Activated naive CD8-positive, alpha-beta T cell treated with anti-CD3 and anti-CD28 coated beads, Interleukin-2, amount 50 U/mL, for 24 hours (primary cell): ENCODE measurements at regions not wholly inside any gene's neighbourhood (a gene's known extent, or its start where the extent isn't known, plus 50 kb on each side); places are given as distances from the start of the nearest gene placed in this dataset.

Experiments used
- ATAC-seq: fragments of 150-1000 bp; cut with Tn5 transposase; one replicate; pipeline ENCODE4 v1.10.0; 2021
- DNase-seq: peaks from one replicate; pipeline ENCODE4 v3.0.0; 2021
- H3K27ac Mint-ChIP-seq: one replicate; pipeline ENCODE4 v1.8.0; 2021; ENCODE audit warnings: mild to moderate bottlenecking, mixed read lengths
- H3K27me3 Mint-ChIP-seq: one replicate; pipeline ENCODE4 v1.8.0; 2021; ENCODE audit warnings: mixed read lengths
- H3K36me3 Mint-ChIP-seq: one replicate; pipeline ENCODE4 v1.8.0; 2021; ENCODE audit warnings: low read depth, mixed read lengths
- H3K4me1 Mint-ChIP-seq: one replicate; pipeline ENCODE4 v1.8.0; 2021; ENCODE audit warnings: mixed read lengths
- H3K4me3 Mint-ChIP-seq: one replicate; pipeline ENCODE4 v1.8.0; 2021; ENCODE audit warnings: mild to moderate bottlenecking, moderate library complexity, mixed read lengths
- H3K9me3 Mint-ChIP-seq: one replicate; pipeline ENCODE4 v1.8.0; 2021; ENCODE audit warnings: mixed read lengths

DNA sequence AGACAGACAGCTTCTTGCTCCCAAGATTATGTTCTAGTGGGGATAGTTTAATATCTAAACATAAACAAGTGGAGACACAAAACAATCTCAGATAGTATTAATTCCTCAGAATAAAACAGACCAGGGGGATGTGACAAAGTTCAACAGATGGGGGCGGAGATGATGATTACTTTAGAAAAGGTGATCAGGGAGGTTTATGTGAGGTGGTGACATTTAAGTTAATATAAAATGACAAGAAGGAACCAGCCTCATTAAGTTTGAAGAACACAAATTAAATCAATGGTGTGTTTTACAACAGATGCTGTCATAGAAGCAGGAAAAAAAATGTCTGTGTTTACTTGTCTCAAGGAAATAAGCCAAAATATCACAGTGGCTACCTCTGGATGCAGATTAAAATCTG, 119.6 kb upstream of the HMHB1 start:
- ATAC-seq (no peak), DNase-seq (no peak)
- Mint-ChIP-seq H3K9me3 (peaks cover 27% of the 10 kb centered on the region), H3K4me3 (no peak overlapping the region), H3K36me3 (peaks cover 11% of the 10 kb centered on the region), H3K4me1 (peaks cover 49% of the 10 kb centered on the region), H3K27ac (peak overlapping the region; percentile 16), H3K27me3 (peaks cover 13% of the 10 kb centered on the region)

DNA sequence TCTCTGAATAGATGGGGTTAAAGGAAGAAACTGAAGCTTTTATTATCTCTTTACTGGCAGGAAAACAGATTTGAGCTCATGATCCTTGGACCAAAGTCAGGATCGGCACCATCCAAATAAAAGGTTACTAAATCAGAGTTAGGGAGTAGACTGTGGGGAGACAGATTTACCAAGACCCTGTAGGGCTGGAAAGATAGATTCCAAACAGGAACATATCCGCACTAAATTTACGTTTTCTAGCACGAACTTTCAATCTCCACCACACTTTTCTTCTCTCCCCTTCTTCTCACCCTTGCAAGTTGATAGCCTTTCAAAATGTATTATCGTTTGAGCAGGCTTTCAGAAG, 120.0 kb upstream of the HMHB1 start:
- no peak for DNase-seq
- H3K4me1 Mint-ChIP-seq, result peaks cover 45% of the 10 kb centered on the region
- H3K36me3 Mint-ChIP-seq, result peaks cover 11% of the 10 kb centered on the region
- H3K9me3 Mint-ChIP-seq, result peaks cover 27% of the 10 kb centered on the region
- H3K27me3 Mint-ChIP-seq, result peaks cover 13% of the 10 kb centered on the region
- H3K27ac Mint-ChIP-seq, result no peak overlapping the region
- H3K4me3 Mint-ChIP-seq, result no peak overlapping the region
- no peak for ATAC-seq

DNA sequence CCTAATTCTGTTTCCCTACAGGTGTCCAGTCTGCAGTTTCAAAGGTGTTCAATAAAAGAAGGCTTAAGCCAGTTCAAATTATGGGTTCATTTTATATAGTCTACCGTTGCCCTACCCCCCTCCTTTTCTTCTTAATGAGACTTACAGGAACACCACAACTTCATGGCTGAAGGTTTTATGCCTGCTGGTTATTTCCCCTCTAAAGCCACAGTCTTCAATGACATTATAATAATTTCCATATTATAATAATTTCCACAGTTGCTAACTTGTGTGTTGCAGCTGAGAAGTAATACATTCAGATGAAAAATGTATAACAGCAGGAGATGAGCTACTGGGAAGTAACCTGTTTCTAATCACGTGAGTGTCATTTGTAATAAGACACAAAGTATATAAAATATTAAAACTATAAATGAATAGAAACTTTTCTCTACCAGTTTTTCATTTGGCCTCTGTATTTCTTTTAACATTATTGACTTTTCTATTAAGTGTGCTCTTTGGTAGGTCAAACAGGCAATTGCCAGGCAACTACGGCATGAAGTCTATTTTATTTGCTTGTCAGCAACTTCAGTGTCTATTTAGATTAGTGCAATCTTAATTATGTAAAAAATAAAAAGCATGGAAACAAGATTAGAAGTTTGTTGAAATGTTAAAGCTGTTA, 120.5 kb upstream of the HMHB1 start:
- Mint-ChIP-seq H3K36me3 (peaks cover 11% of the 10 kb centered on the region), H3K4me3 (no peak overlapping the region), H3K4me1 (peaks cover 40% of the 10 kb centered on the region), H3K27me3 (peaks cover 13% of the 10 kb centered on the region), H3K9me3 (peaks cover 27% of the 10 kb centered on the region), H3K27ac (peak overlapping the region; percentile 31)
- DNase-seq (no peak), ATAC-seq (peak; percentile 54)

DNA sequence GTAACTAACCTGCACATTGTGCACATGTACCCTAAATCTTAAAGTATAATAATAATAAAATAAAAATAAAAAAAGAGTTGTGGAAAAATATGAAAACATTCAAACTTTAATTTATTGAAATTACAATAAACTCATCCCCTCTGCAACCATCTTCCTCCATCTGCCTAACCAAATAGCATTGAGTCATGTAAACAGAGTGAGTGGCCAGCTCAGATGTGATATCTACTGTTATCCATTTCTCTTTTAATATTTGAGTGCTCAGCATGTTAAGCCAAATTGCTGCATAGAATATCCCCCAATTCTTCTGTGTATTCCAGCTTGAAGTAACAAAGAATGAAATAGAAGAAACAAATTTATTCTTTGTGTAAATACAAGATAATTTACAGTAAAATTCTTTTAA, 124.4 kb upstream of the HMHB1 start:
- H3K27me3 Mint-ChIP-seq, result peaks cover 13% of the 10 kb centered on the region
- ATAC-seq (no peak), DNase-seq (no peak)
- peaks cover 14% of the 10 kb centered on the region for H3K4me1 Mint-ChIP-seq
- H3K9me3 Mint-ChIP-seq, result peaks cover 23% of the 10 kb centered on the region
- peaks cover 11% of the 10 kb centered on the region for H3K36me3 Mint-ChIP-seq
- no peak overlapping the region for H3K4me3 Mint-ChIP-seq
- no peak overlapping the region for H3K27ac Mint-ChIP-seq

DNA sequence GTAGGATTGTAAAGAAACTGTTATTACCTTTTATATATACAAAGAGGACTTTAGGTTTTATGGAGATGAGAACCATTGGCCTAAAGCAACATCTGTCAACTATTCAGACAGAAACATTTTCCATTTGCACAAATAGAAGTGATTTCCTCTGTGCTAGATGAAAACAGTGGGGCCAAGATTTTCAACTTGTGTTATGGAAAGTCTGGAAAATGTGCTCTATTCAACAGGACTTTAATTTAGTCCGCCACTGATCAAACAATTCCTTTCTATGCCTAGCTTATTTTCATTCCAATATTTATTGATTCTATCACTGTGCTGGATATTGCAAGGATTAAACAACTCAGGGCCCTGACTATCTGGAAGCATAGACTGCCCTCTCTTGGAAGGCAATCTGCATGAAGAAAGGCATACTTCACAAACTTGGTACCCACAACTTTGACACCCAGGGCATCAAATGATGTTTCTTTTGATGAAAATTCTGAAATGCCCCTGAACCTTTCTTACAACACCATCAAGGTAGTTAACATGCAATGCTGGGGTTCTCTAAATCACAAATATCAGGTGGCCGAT, 126.6 kb upstream of the HMHB1 start:
- Mint-ChIP-seq H3K9me3 (peaks cover 23% of the 10 kb centered on the region), H3K27me3 (peaks cover 6% of the 10 kb centered on the region), H3K4me1 (no peaks in the 10 kb centered on the region), H3K4me3 (no peak overlapping the region), H3K27ac (no peak overlapping the region), H3K36me3 (peaks cover 7% of the 10 kb centered on the region)
- no peak for ATAC-seq
- DNase-seq, result no peak

DNA sequence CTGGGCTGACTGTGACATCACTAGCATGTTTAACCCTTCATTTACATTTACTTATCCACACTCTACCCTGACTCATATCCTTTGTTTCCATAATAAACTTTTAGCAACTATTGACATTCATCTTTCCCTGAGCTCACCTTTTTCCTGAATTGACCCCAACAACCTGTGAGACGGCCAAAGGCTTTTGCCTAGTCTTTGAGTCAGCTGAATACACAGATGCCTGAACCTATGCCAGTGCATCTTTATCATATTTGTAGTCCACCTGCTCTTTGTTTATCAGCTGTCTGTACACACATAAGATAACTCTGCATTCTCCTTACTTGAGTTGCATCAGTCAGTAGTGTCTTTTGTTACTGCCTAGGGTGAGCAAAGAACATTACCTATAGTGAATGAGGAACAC, 128.5 kb upstream of the HMHB1 start:
- Mint-ChIP-seq H3K27me3 (no peaks in the 10 kb centered on the region), H3K27ac (no peak overlapping the region), H3K9me3 (peaks cover 6% of the 10 kb centered on the region), H3K4me3 (no peak overlapping the region), H3K4me1 (peaks cover 17% of the 10 kb centered on the region), H3K36me3 (no peaks in the 10 kb centered on the region)
- ATAC-seq (no peak), DNase-seq (no peak)

DNA sequence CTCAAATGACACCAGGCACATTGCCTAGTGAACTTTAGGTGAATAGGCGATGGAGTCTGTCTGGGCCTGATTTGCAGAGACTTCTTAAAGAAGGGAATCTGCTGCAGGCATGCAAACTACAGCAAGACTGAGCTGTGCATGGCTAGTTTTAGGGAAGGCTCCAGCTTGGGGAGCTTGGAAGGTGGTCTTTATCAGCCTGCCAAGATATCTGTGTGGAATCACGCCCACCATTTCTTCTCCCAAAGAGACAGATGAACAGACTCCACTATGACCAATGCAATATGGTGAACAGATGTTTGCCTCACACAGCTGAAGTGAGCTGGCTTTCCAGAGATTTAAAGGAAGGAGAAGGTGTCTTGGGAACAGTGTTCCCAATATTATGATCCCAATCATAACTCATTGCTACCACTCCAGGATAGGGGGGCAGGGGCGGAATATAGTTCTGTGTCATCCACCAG, 129.0 kb upstream of the HMHB1 start:
- H3K4me3 Mint-ChIP-seq, result no peak overlapping the region
- peaks cover 6% of the 10 kb centered on the region for H3K9me3 Mint-ChIP-seq
- DNase-seq (no peak), ATAC-seq (no peak)
- no peaks in the 10 kb centered on the region for H3K27me3 Mint-ChIP-seq
- no peak overlapping the region for H3K27ac Mint-ChIP-seq
- H3K4me1 Mint-ChIP-seq, result peaks cover 22% of the 10 kb centered on the region
- no peaks in the 10 kb centered on the region for H3K36me3 Mint-ChIP-seq

DNA sequence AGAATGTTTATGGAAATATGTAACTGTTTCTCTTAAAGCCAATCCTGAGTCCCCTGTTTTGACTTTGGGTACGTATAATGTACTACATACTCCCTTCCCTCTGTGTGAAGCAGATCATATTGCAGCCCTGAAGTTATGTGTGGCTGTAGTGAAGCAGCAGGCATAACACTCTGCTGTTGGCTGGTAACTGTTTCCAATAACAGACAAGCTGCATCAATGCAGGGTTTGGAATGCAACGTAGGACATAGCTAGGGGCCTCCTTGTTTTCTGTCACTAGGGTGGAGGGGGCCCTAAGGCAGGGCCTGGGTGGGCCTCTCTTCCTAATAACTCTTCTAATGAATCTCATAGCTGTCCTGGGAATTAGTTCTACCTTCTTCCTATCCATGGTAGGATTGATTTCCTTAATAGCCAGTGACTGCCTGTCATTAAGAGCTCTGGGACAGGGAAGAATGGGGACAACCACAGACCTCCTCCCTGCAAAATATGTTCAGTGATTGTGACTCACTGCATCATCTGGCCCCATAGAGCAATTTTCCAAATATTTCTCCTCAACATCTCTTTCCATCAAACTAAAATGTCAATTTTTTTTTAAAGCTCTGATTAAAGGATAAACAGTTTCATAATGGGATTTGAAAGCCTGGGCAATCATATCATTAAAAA, 129.6 kb upstream of the HMHB1 start:
- ATAC-seq, result no peak
- Mint-ChIP-seq H3K4me1 (peaks cover 26% of the 10 kb centered on the region), H3K27ac (no peak overlapping the region), H3K36me3 (no peaks in the 10 kb centered on the region), H3K9me3 (peaks cover 6% of the 10 kb centered on the region), H3K4me3 (no peak overlapping the region), H3K27me3 (no peaks in the 10 kb centered on the region)
- DNase-seq, result no peak

DNA sequence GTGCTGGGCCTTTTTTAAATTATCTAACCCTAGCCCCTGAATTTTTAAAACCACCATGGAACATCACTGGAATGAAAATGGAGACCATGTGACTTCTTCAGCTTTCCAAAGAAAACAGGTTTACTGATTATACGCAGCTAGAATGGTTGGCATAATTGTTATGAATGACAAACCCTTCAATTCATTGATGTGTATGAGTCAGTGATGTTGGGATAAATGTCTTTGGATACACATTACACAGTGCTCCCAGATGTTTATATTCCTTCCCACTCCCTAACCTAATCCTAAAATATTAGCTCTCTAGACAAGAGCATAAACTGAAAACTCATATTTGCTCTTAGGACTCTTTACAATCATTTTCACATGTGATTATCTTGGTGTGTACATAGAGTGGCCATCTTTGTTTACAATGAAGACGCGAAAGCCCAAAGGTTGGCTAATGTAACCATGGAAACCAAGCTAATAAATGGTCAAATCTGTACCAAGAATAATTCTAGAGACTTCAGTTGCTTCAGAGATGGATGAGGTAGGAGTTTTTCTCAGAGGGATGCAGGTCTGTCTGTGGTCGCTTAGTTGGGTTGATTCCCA, 131.2 kb upstream of the HMHB1 start:
- peaks cover 6% of the 10 kb centered on the region for H3K9me3 Mint-ChIP-seq
- H3K36me3 Mint-ChIP-seq, result no peaks in the 10 kb centered on the region
- no peak for ATAC-seq

DNA sequence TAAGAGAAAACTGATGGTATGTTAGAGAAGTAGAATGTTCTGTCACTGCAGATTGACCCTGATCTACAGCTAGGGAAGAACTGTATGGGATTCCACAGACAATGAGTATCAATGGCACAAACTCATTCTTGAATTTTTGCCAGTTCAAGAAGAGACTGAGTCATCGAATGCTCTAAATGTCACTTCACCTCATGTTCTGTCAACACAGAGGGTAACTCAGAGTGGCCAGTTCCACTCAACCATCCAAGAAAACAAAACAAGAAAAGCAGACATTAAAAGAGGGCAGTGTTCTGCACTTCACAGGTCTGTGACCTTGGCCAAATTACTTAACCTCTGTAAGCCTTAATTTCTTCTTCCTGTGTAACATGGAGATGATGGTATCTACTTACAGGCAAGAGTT, 132.2 kb upstream of the HMHB1 start:
- ATAC-seq (peak; percentile 79), DNase-seq (no peak)
- Mint-ChIP-seq H3K36me3 (no peaks in the 10 kb centered on the region), H3K27me3 (peaks cover 4% of the 10 kb centered on the region), H3K9me3 (peaks cover 6% of the 10 kb centered on the region), H3K4me3 (no peak overlapping the region), H3K4me1 (peaks cover 28% of the 10 kb centered on the region), H3K27ac (peak overlapping the region; percentile 55)

More for the DNA sequence above, 131.2 kb upstream of the HMHB1 start:
- no peak for DNase-seq
- H3K4me1 Mint-ChIP-seq, result peaks cover 28% of the 10 kb centered on the region
- H3K4me3 Mint-ChIP-seq, result no peak overlapping the region
- H3K27ac Mint-ChIP-seq, result no peak overlapping the region
- peaks cover 4% of the 10 kb centered on the region for H3K27me3 Mint-ChIP-seq

DNA sequence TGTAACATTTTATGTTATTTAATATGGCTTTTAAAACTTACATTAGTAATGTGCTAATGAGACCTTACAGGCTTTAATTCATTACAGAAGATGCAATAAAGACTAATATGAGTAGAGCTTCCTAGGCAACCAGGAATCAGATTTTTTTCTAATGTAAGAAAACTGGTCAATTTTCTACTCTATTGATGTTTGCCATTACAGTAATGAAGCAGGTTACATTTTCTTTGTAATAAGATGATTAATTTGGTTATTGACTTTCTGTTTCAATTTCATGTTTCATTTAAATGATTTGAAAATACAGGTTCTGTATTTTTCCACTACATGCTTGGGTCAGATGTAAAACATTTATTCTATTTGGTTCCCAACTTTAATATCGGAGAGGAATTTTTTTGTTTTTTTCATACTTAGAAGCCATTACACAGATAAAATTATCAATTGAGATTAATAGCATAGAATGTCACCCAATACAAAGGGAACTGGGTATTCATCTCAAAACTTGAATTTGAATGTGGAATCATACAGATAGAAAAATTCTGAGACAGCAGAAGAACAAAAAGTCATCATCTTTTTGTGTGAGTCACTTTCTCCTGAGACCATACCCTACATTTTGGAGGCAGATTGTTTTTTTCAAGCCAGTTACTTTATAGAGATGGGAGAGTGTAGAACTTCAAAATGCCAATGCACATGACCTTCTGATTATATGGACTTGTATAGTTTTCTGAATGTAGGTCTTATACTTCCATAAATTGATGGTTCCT, 133.6 kb upstream of the HMHB1 start:
- H3K9me3 Mint-ChIP-seq, result peaks cover 6% of the 10 kb centered on the region
- DNase-seq, result no peak
- H3K27me3 Mint-ChIP-seq, result peaks cover 4% of the 10 kb centered on the region
- peak; percentile 60 for ATAC-seq
- H3K36me3 Mint-ChIP-seq, result no peaks in the 10 kb centered on the region
- peak overlapping the region; percentile 13 for H3K4me3 Mint-ChIP-seq
- peak overlapping the region; percentile 76 for H3K27ac Mint-ChIP-seq
- peaks cover 28% of the 10 kb centered on the region for H3K4me1 Mint-ChIP-seq

DNA sequence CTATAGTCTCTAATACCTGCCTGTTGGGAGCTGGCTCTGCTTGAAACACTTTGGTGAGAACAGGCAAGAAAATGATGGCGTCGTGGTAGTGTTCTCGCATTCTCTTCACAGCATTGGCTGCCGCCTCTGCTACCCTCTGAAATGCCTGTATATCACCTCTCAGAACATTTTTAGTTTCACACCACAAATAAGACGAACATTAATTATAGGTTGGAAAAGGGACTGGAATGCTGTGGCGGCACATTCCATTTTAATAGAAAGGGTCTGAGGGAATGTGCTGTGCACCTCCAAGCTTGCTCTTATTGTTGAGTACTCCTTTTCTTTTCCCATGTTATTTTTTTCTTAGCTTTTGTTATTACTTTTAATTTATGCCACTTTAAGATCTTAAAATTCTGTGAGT, 134.6 kb upstream of the HMHB1 start:
- no peak for DNase-seq
- Mint-ChIP-seq H3K36me3 (no peaks in the 10 kb centered on the region), H3K4me1 (peaks cover 28% of the 10 kb centered on the region), H3K9me3 (peaks cover 6% of the 10 kb centered on the region), H3K27ac (no peak overlapping the region), H3K4me3 (no peak overlapping the region), H3K27me3 (peaks cover 5% of the 10 kb centered on the region)
- no peak for ATAC-seq

DNA sequence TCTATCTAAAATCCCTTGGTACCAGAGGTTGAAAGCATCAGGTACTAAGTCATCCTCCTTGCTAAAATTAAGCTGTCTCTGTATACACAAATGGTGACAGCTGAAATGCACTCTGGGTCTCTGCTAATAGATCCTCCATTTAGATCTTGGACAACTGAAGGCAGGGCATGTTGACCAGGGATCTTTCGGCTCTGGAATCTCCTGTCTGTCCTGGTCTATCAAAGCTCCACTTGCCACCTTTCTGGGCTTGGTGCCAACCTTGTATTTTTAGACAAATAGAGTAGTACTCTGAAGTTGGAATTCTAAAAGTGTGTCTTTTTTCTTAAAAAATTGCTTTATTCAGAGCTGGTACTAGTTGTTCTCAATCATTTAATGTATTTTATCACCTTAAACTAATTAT, 135.2 kb upstream of the HMHB1 start:
- peaks cover 28% of the 10 kb centered on the region for H3K4me1 Mint-ChIP-seq
- H3K9me3 Mint-ChIP-seq, result peaks cover 6% of the 10 kb centered on the region
- ATAC-seq (no peak), DNase-seq (no peak)
- H3K4me3 Mint-ChIP-seq, result no peak overlapping the region
- H3K36me3 Mint-ChIP-seq, result no peaks in the 10 kb centered on the region
- no peak overlapping the region for H3K27ac Mint-ChIP-seq
- H3K27me3 Mint-ChIP-seq, result peaks cover 6% of the 10 kb centered on the region

DNA sequence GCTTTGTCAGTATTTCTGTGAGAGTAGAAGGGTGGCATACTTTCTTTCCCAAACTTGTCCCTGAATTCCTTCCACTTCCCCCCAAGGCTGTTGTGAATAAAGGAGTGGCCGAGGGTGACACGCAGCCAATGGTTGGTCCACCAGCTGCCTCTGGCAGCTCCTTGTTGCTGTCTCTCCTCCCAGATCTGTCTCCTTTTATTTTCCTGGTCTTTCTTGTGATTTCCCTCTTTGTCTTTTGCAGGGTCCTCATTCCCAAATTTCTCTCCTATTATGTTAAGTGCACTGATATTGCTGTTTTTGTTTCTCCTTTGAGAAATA, 137.5 kb upstream of the HMHB1 start:
- ATAC-seq (no peak), DNase-seq (no peak)
- H3K36me3 Mint-ChIP-seq, result no peaks in the 10 kb centered on the region
- peaks cover 21% of the 10 kb centered on the region for H3K4me1 Mint-ChIP-seq
- no peak overlapping the region for H3K27ac Mint-ChIP-seq
- H3K4me3 Mint-ChIP-seq, result no peak overlapping the region
- peaks cover 6% of the 10 kb centered on the region for H3K27me3 Mint-ChIP-seq
- H3K9me3 Mint-ChIP-seq, result peaks cover 10% of the 10 kb centered on the region
